Left renal cortex interstitium (tissue), 4 donors: ENCODE measurements at regions not wholly inside any gene's neighbourhood (a gene's known extent, or its start where the extent isn't known, plus 50 kb on each side); places are given as distances from the start of the nearest gene placed in this dataset.

Experiments
- DNase-seq, 4 donors: peaks; one replicate each; pipeline ENCODE4 v3.0.0-alpha.2; 2013; ENCODE audit warnings: low read depth in 4 of 4, low spot score in 2 of 4, missing footprints in 1 of 4

DNA sequence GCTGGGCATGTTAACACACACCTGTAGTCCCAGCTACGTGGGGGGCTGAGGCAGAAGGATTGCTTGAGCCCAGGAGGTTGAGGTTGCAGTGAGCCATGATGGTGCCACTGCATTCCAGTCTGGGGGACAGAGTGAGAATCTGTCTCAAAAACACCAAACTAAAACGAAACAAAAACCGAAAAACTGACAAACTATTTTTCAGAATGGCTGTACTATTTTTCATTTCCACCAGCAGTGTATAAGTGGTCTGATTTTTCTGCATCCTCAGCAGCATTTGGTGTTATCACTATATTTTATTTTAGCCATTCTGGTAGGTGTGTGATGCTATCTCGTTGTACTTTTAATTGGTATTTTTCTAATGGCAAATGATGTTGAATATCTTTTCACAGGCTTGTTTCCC is 95.2 kb downstream of the PDCL3 start:
- DNase-seq: no peak

DNA sequence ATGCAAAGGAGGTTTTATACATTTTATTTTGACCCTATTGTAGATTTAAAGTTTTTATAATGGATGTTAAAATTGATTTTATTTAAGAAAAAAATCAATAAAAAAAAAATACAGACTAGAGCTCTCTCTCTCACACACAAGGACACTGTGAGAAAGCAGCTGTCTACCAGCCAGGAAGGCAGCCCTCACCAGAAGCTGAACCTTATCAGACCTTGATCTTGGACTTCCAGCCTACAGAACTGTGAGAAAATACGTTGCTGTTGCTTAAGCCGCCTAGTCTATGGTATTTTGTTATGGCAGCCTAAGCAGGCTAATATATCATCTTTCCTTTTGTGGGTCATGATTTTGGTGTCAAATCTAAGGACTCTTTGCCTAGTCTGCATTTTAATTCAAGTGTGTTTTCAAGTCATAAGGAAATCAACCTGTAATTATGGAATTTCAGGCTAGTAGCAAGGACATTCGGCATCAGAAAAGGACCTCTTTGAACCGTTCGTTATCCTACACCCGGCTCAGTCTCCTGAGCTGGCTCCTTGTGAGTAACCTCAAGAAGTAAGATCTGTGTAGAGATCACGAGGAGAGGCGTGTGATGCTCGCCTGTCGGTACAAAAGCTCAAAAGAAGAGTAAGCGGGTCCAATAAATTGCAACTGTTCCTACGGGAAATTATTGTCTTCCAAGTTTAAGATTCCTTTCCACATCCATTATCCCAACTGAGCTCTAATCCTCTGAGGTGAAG is 98.2 kb downstream of the PDCL3 start:
- DNase-seq: no peak

DNA sequence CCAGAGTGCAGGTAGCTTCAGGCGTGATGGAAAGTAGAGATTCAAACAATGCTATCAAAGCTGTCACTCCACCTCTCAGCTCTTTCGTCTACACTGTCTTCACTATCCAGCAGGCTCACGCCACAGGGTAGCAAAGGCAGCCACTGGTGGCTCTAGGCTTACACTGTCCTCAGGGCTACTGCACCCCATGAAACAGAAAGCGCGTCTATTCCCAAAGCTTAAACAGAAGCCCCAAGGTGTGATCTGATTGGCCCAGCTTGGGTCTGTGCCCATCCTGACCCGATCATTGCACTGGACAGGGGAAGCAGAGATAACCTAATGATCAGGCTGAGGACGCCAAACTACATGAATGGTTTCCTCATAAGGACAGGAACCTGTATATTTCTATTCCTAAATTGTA is 100.1 kb downstream of the PDCL3 start:
- no peak for DNase-seq

DNA sequence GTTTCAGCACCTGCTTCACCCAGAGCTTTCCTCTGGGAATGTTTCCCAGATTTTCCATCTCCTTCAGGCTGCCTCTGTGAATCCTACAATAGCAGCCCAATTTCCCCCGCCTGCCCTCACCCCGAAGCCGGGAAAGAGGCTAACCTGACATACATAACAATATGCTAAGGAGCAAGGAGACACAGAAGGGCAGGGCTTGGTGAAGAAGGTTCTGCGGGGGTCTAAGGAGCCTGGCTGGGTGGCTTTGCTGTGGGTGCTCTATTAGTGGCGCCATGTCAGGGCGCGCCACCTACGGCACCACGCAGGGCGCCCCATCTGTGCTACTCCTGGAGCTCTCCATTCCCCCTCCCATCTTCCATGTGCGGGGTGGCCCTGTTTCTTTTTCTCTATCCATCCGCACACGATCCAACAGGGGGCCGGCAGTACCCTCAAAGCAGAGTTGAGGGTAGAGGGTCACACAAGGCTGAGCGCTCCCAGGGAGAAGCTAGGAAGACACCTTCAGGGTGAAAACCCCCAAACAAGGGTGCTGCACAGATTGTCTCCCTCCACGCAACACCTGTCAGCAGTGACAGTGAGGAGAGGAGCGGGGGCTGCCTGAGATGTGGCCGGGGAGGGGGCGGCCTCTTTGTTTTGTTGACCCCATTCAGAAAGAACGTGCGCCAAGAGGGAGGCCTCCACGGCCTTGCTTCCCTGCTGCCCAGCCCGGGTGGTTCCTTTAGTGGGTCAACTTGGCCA is 101.4 kb downstream of the PDCL3 start:
- DNase-seq: no peak

DNA sequence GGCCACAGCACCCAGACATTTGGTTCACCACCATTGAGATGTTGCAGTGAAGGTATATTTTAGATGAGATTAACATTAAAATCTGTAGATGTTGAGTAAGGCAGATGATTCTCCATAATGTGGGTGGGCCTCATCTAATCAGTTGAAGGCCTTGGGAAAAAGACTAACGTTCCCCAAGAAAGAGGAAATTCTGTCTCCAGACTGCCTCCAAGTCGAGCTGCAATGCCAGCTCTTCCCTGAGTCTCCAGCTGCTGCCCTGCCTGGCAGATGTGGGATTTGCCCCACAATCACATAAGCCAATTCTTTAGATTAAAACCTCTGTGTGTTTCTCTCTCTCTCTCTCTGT is 101.9 kb downstream of the PDCL3 start:
- DNase-seq: no peak

DNA sequence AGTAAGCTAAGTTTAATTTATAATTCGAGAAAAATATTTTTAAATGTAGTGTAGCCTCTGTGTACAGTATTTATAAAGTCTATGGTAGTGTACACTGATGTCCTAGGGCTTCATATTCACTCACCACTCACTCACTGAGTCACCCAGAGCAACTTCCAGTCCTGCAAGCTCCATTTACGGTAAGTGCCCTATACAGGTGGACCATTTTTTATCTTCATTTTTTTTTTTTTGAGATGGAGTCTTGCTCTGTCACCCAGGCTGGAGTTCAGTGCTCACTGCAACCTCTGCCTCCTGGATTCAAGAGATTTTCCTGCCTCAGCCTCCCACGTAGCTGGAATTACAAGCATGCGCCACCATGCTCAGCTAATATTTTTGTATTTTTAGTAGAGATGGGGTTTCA is 104.2 kb downstream of the PDCL3 start:
- no peak for DNase-seq

DNA sequence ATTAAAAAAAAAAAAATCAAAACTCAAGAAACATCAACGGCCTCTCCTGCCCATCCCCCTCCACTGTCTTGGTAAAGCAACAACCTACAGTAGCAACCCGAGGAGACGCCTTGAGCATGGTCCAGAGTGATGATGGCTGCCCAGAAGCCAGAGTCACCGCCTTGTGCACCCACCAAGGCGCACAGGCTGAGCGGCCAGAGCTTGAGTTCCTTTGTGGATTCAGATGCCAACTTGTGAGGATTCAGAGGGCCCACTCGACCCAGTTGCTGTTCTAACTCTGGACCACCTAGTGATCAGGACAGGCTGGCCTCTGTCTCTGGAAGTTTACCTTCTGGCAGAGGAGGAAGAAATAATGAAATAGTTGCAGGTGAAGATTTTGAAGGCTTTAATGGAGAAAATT is 105.0 kb downstream of the PDCL3 start:
- DNase-seq: no peak

DNA sequence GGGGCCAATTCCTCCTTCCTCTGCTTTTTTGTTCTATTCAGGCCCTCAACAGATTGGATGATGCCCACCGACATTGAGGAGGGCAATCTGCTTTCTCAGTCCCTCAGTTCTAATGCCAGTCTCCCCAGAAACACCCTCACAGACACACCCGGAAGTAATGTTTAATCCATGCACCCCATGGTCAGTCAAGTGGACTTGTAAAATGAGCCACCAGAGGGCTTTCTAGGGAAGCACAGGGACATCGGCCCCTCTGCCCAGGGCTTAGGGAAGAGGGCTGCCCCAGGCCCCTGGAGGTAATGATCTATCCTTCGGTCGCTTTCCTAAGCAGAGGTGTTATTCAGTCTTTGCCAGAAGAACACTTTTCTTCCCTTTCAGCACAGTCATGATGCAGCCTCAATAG is 107.4 kb downstream of the PDCL3 start:
- no peak for DNase-seq

DNA sequence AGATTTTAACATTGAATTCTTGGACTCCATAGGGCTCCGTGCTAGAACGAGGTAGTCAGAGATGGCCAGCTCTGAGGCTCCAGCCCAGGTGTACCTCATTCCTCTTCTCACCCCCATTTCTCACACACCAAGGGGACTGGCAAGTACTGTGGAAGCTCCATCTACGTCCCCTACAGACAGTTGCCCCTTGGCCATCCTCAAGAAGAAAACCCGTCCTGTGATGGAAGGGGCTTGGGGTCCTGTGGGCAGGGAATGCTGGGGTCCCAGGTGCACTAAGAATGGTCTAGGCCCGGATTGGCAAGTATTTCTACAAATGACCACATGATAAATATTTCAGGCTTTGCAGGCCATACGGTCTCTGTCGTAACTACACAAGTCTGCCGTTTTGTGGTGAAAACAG is 110.3 kb downstream of the PDCL3 start:
- DNase-seq: no peak

DNA sequence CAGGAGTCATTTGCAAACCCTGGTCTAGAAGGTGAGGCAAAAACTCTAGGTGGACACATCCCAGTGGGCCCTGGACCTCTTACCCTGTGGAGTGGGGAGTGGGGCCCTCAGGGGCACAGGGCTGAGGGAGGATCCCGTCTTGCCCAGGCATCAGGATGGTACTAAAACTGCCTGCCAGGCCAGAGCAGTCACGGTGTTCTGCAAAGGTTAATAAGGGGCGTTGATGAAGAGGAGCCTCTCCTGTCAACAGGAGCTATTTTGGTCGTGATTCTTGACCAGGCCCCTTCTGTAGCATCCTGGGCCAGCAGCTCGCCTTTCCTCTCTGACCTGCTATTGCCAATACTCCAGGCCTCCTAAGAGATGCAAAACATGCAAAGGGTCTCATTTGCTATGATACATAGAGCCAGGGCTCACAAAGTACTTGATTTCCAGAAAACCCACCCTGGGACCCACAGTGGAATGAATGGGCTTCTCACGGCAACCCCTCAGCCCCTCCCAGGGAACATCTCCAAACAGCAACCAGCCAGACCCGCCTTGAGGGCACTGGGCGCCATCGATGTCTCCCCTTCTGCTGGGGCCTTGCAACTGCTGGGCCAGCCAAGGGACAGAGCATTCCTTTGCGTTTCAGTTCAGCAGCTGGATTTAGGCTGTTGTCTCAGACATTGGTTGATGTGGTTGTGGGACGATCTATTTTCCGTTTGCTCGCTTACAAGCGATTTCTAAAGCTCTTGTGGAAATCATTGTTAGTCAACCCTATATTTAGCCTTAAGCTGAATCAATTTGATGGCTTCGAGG is 111.1 kb downstream of the PDCL3 start:
- no peak for DNase-seq

DNA sequence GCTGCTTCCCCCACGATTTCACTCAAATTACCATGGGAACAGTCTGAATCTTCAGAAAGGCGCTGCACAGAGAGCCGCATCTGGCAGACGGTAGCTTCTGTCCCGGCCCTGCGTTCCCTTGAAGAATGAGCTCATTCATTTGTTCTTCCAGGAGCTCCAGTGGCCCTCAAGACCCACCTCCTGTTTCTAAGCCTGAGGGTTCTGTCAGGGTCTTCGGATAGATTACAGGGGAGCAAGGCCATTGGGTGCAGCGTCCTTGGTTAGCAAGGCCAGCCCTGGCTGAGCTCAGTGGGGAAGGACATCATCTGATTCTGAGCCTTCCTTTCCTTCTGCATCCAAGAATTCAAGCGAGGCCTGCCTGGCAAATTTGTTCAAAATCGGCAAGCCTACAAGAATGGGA is 111.9 kb downstream of the PDCL3 start:
- DNase-seq: no peak

DNA sequence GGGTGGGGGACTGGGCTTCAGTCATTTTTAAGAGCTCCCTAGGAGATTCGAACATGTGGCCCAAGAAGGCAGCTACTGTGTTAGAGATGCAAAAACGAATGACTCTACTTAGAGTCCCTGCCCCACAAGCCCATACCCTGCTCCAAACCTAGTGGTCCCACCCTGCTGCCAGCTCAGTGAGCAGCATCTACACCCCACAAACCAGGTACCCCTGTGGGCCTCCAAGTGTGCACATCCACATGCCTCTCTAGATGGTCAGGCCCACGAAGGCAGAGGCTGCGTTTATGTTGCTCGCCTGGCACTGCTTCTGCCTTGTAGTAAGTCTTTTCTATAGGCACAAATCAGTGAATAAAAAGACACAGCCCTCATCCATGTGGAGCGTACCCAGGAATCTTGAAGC is 112.6 kb downstream of the PDCL3 start:
- DNase-seq: no peak

DNA sequence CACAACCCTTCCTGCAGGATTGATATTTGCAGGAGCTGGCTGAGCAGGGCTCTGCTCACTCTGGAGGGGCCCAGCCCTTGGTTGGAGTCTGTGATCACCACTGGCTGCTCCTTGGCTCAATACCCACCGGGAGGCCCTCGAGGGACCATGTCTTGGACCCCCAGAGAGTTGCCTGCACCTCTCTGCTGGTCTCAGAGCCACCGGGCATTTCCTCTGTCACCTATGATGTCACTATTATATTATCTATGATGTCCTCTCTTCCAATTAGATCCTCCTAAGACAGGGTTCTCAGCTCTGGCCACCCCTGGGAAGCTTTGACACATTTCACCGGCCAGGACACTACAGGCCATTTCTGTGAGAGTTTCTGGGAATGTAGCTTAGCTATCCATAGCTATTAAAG is 113.1 kb downstream of the PDCL3 start:
- DNase-seq: no peak

DNA sequence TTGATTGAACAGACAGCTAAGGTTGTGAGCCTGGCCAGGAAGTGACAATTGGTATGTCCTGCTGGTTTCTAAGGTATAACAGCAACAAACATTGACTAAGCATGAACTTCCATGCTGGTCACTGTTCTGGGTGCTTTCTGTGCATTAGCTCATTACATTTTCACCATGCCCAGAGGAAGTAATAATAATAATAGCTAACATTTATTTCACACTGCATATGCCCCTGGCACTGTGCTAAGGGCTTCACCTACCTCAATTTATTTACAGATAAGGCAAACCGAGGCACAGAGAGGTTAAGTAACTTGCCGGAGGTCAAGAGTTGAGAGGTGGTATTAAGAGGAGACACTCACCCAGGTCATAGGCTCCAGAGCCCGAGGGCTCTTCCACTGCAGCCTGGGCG is 113.6 kb downstream of the PDCL3 start:
- DNase-seq: no peak

DNA sequence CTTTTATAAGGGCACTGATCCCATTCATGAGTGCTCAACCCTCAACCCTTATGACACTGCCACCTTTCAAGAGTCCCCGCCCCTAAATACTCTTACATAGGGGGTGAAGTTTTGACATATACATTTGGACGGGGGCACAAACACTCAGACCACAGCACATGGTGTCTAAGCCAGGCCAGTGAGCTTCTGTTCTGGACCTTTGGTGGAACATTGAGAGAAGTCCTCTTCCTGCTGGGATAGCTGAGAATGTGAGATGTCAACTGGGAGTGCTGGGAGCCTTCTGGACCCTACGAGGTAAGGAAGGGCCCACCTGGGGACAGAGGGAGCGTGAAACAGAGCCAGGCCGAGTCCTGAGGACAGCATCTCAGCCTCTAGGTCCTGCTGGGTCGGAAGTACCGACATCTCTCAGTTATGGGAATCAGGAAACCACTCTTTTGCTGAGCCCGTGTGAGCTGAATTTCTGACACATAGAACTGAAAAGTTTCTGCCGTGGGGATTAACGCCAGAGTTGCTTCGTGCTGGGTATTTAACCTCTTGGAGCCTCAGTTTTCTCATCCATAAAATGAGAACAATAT is 114.9 kb downstream of the PDCL3 start:
- no peak for DNase-seq

DNA sequence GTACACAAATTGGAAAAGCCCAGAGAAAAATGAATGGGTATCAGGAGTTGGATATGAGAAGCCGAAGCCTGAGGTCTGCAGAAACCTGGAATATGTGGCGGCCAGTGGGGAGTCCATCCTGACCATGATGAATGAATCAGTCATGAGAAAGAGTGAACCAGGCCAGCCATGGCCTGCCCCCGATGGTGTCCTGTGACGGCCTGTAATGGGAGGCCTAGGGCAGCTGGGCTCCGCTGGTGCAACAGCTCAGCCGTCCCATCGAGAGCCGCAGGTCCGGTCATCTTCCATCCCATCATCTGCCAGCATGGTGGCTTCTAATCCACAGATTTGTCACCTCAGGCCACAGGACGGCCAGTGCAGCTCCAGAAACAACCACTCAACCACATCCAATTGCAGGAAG is 116.4 kb downstream of the PDCL3 start:
- DNase-seq: no peak

DNA sequence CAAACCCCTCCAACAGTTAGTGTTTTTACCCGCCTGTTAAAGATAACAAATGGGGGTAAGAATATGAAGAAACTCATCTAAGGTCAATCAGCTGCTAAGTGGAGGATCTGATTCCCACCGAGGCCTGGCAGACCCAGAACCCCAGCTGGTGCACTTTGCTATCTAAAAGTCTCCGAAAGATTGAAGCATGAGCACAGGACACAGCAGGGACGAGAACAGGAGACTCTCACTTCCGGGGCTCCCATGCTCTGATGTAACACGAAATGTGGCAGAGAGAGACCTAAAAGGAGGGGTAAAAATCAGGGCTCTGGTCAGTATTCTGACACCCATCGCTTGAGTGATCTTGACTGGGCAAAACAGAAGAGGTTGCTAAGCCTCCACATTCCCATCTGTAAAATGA is 119.7 kb downstream of the PDCL3 start:
- no peak for DNase-seq

DNA sequence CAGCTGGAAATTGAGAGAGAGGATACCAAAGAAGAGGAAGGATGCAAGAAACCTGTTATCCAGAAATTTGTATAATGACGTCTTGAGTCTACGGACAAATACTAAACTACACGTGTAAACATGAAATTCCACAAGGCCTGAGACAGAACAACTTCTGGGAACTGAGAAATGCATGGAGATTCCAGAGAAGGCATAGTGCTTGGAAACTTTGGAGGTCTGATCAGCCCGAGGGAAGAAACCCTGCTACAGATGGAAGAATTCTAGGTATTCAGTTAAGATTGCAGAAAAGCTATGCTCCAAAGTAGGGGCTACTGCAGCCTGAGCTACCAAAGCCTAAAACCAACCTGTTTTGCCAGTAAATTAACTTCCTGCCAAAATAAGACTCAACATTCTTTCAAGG is 120.4 kb downstream of the PDCL3 start:
- DNase-seq: no peak

DNA sequence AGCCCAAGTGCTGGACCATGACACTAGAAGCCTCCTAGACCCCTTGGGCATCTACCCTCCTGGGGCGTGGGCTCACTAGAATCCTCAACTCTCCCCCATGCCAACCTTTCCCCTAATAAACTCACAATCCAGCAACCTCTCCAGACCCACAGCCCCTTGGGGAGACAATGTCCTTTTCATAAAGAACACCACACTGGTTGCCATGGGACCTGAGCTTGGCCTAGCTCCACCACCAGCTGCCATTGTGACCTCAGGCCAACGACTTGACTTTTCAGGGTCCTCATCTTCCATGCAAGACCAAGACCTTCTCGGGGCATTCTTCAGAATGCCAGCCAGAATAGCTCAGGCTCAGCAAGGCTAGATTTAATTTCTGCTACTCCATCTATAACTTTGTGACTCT is 128.1 kb upstream of the NPAS2 start:
- no peak for DNase-seq

DNA sequence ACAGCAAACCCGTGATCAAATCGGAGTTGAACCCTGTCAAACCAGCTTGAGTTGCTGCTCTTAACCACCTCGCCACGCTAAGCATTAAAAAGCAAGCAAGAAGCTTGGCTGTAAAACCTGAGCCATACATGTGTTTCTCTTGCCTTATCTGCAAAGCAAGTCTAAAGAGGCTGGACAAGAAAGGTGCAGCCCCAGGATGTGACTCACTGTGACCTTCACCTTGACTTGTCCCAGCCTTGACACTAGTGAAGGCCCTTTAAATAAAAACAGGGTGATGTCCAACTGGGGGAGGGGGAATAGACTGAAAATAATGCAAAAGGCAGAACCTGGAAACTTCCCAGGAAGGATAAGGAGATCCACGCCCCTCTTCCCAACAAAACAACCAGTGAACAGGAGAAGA is 127.6 kb upstream of the NPAS2 start:
- DNase-seq: no peak

DNA sequence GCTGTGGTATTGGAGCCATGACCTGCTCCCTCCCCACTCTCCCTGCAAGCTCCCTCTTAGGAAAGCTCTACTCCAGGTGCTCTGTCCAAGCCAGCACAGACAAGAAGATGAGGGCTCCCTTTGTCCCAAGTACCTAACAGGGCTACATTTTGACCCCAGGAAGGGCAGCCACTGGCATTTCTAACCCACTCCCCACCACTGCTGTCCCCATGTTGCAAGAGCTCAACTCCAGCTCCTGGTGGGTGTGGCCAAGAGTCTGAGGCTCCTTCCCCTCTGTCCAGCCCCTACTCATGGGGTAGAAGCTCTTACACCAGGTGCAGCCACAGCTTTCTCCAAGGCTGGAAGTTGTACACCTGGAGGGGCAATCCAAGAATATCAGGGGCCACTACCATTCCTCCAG is 127.0 kb upstream of the NPAS2 start:
- no peak for DNase-seq

DNA sequence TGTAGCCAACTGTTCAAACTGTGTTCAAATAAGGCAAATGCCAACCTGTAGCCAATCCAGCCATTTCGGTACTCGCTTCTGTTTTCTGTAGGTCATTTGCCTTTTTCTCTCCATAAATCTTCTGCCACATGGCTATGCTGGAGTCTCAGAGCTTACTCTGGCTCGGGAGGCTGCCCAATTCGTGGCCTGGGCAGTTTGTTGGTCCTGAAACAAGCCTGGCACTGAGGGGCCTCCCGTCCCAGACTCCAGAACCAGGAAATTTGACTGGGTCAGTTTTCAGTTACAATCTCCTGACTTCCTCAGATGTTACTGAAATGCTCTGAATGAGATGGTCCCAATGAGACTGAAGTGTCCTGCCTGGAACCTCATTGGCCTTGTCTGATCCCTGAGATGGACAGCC is 120.8 kb upstream of the NPAS2 start:
- no peak for DNase-seq
